Endothelial cell of umbilical vein (primary cell): ENCODE measurements at regions not wholly inside any gene's neighbourhood (a gene's known extent, or its start where the extent isn't known, plus 50 kb on each side); places are given as distances from the start of the nearest gene placed in this dataset.

Source experiments
- BruUV-seq: library from RNA; stranded (reverse); fragments of 400-500 nt; replicated peaks from 2 replicates; lab custom pipeline; 2021; lab: Mats Ljungman, UMichigan
- CTCF ChIA-PET: fragments of 300-600, 350-600 bp; sonication (Branson Sonifier 250); formaldehyde crosslinking; loops from one replicate; lab custom pipeline; 2021; ENCODE audit warnings: antibody characterized with exemption, inconsistent platforms; lab: Charles Lee
- POLR2A ChIA-PET: fragments of 300-600, 350-600 bp; sonication (Branson Sonifier 250); formaldehyde crosslinking; loops from one replicate; lab custom pipeline; 2021; ENCODE audit warnings: antibody characterized with exemption, inconsistent platforms; lab: Charles Lee
- DNase-seq: peaks from one replicate; pipeline ENCODE4 v3.0.0-alpha.2; 2011; ENCODE audit warnings: low read depth, low spot score
- FAIRE-seq: peaks from 2 replicates; lab custom pipeline; 2011; peaks lifted over from hg19 to GRCh38; lab: Jason Lieb, UNC
- H2AFZ ChIP-seq: 2 replicates; pipeline ENCODE4 v1.6.0; 2012; ENCODE audit warnings: low read depth, low read length, control low read depth, inconsistent platforms
- H3K27ac ChIP-seq: 2 replicates; pipeline ENCODE4 v1.5.1; 2011; ENCODE audit warnings: low read depth, mild to moderate bottlenecking, control low read depth, low read length, moderate library complexity; ENCODE audit not compliant: insufficient read depth
- H3K27me3 ChIP-seq, 2 experiments: 2 replicates each; pipeline versions ENCODE4 v1.6.0 to v1.6.1; 2011; ENCODE audit warnings: low read length in 2 of 2, mixed read lengths in 1 of 2; ENCODE audit not compliant: control insufficient read depth in 2 of 2, insufficient read depth in 2 of 2
- H3K36me3 ChIP-seq, 2 experiments: 2 replicates in 1 of 2; 3 replicates in 1 of 2; pipeline ENCODE4 v1.5.1; 2011; ENCODE audit warnings: low read length in 2 of 2, mild to moderate bottlenecking in 1 of 2, moderate library complexity in 1 of 2; ENCODE audit not compliant: control insufficient read depth in 2 of 2, insufficient read depth in 2 of 2; ENCODE audit errors: extremely low read depth in 1 of 2
- H3K4me1 ChIP-seq: 3 replicates; pipeline ENCODE4 v1.5.1; 2011; ENCODE audit warnings: mild to moderate bottlenecking, low read length; ENCODE audit not compliant: control insufficient read depth, insufficient read depth; ENCODE audit errors: extremely low read depth
- H3K4me2 ChIP-seq: 2 replicates; pipeline ENCODE4 v1.6.1; 2011; ENCODE audit warnings: low read length, control low read depth, mixed read lengths; ENCODE audit not compliant: insufficient read depth
- H3K4me3 ChIP-seq, 3 experiments: fragments of 200-600 bp in 1 of 3; sonication (generic), shearing (Covaris generic) in 1 of 3; replicated peaks in 1 of 3; 2 replicates each; pipeline ENCODE4 v1.5.1; 2011 to 2016; ENCODE audit warnings: control low read depth in 3 of 3, low read length in 3 of 3, mild to moderate bottlenecking in 2 of 3, inconsistent platforms in 1 of 3, low read depth in 1 of 3, moderate library complexity in 1 of 3; ENCODE audit not compliant: insufficient read depth in 1 of 3
- H3K79me2 ChIP-seq: 2 replicates; pipeline ENCODE4 v1.6.0; 2012; ENCODE audit warnings: low read length, inconsistent platforms; ENCODE audit not compliant: control insufficient read depth, insufficient read depth
- H3K9ac ChIP-seq: replicated peaks from 2 replicates; pipeline ENCODE3; 2011; ENCODE audit warnings: low read length, control low read depth; ENCODE audit not compliant: insufficient read depth; ENCODE audit errors: extremely low read depth
- H3K9me1 ChIP-seq: replicated peaks from 3 replicates; pipeline ENCODE4 v1.6.0; 2011; ENCODE audit warnings: mild to moderate bottlenecking, low read length; ENCODE audit not compliant: control insufficient read depth, insufficient read depth; ENCODE audit errors: extremely low read depth
- H3K9me3 ChIP-seq: replicated peaks from 2 replicates; pipeline ENCODE4 v1.5.1; 2012; ENCODE audit warnings: low read length, inconsistent platforms; ENCODE audit not compliant: control insufficient read depth, insufficient read depth
- H4K20me1 ChIP-seq: replicated peaks from 2 replicates; pipeline ENCODE3; 2011; ENCODE audit warnings: mild to moderate bottlenecking, low read length; ENCODE audit not compliant: control insufficient read depth, insufficient read depth; ENCODE audit errors: extremely low read depth
- CTCF ChIP-seq, 2 donors: IDR thresholded peaks; 1 replicate in 1 of 2; 2 replicates in 1 of 2; pipeline ENCODE4 v1.5.1; 2011; ENCODE audit warnings: low read length in 2 of 2, mild to moderate bottlenecking in 2 of 2, moderate library complexity in 2 of 2, control low read depth in 1 of 2, inconsistent platforms in 1 of 2, low read depth in 1 of 2; ENCODE audit not compliant: insufficient read depth in 1 of 2; ENCODE audit errors: extremely low read depth in 1 of 2
- EZH2 ChIP-seq: IDR thresholded peaks from 2 replicates; pipeline ENCODE4 v1.6.1; 2012; ENCODE audit warnings: borderline replicate concordance, low read depth, mild to moderate bottlenecking, moderate library complexity, low read length, inconsistent platforms; ENCODE audit not compliant: severe bottlenecking
- FOS ChIP-seq: IDR thresholded peaks from 2 replicates; pipeline ENCODE4 v1.6.1; 2011; ENCODE audit warnings: mild to moderate bottlenecking, low read length, moderate library complexity, borderline replicate concordance; ENCODE audit not compliant: insufficient read depth
- GATA2 ChIP-seq: IDR thresholded peaks from 2 replicates; pipeline ENCODE4 v1.7.0; 2011; ENCODE audit warnings: low read depth, mild to moderate bottlenecking, moderate library complexity, mixed read lengths, low read length; ENCODE audit not compliant: insufficient read length, insufficient read depth
- JUN ChIP-seq: IDR thresholded peaks from 2 replicates; pipeline ENCODE4 v1.6.1; 2011; ENCODE audit warnings: borderline replicate concordance, low read depth; ENCODE audit not compliant: insufficient read length, insufficient read depth
- MAX ChIP-seq: IDR thresholded peaks from 2 replicates; pipeline ENCODE4 v1.6.1; 2011; ENCODE audit not compliant: insufficient read depth, insufficient read length
- MYC ChIP-seq: IDR thresholded peaks from one replicate; pipeline ENCODE4 v1.6.1; 2011; ENCODE audit warnings: mild to moderate bottlenecking, low read depth, low read length
- POLR2A ChIP-seq: IDR thresholded peaks from 2 replicates; pipeline ENCODE4 v1.6.1; 2012; ENCODE audit warnings: low read depth, mild to moderate bottlenecking, control low read depth, low read length
- POLR2AphosphoS5 ChIP-seq: IDR thresholded peaks from 2 replicates; pipeline ENCODE4 v1.6.1; 2012; ENCODE audit warnings: low read depth, mild to moderate bottlenecking, control low read depth, low read length, moderate library complexity; ENCODE audit not compliant: insufficient read depth
- dilution Hi-C: fragments of 300-500 bp; cut with MboI; formaldehyde crosslinking; loops from one replicate; pipeline ENCODE4 v1.15.0; 2019; ENCODE audit warnings: low sequenced_read_pairs; ENCODE audit not compliant: extremely low pct_ligation_motif_present
- intact Hi-C: fragments of 100-400 bp; cut with micrococcal nuclease; formaldehyde crosslinking; loops from one replicate; pipeline ENCODE4 v1.10.0; 2022

GRCh38 chr2:51251356-51251755 lies 219.4 kb upstream of the NRXN1 start:
- no peaks in the 10 kb centered on the region for H3K4me1 ChIP-seq
- no peak overlapping the region for H3K4me3 ChIP-seq
- ChIA-PET POLR2A (no interaction called here), CTCF (no interaction called here)
- dilution Hi-C loops: no loop called here
- H3K27me3 ChIP-seq: no peaks in the 10 kb centered on the region
- H3K9me1 ChIP-seq: no peaks in the 10 kb centered on the region
- no peaks in the 10 kb centered on the region for H3K36me3 ChIP-seq
- H3K27ac ChIP-seq: no peak overlapping the region
- DNase-seq (no peak), FAIRE-seq (no peak)
- intact Hi-C loops: no loop called here
- no peak overlapping the region for H3K4me2 ChIP-seq
- H2AFZ ChIP-seq: no peak overlapping the region
- H3K9me3 ChIP-seq: no peaks in the 10 kb centered on the region
- H4K20me1 ChIP-seq: no peaks in the 10 kb centered on the region
- no TSS peak for BruUV-seq
- no peak for TF ChIP-seq MYC
- TF ChIP-seq JUN: no peak
- TF ChIP-seq MAX: no peak
- TF ChIP-seq FOS: no peak
- no peak for TF ChIP-seq GATA2
- no peak for TF ChIP-seq CTCF (IDR thresholded peaks at IDR 0.05; ENCODE audit: extremely low read depth in 1 of 2, insufficient read depth in 1 of 2, low read depth in 1 of 2, low read length in 2 of 2)
- TF ChIP-seq POLR2AphosphoS5: no peak
- no peak for TF ChIP-seq POLR2A
- TF ChIP-seq EZH2: no peak
- no peaks in the 10 kb centered on the region for H3K79me2 ChIP-seq
- no peak overlapping the region for H3K9ac ChIP-seq
